ENCODE measurements at regions not wholly inside any gene's neighbourhood (a gene's known extent, or its start where the extent isn't known, plus 50 kb on each side); places are given as distances from the start of the nearest gene placed in this dataset.

DNA sequence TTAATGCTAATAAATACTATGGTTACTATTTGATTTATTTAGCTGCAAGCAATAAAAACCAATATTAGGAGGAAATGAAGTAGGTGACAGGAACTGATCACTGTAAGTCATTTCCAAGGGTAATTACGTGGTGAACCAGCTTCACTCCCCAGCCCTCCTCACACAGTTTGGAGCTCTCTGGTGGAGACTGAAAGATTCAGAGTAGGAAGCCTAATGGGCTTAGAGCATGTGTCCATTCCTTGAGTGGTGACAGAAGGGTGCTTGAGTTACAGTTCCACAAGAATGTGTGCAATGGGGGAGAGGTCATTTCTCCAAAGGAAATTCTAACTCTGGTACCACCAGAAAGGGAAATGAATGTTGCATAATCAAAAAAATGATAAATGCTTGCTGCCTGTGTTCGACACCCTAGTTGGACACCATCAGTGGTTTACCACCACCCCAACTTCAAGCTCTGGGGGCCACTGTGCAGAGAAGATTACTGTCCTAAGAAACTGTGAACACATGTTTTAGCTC lies 285.1 kb upstream of the MMADHC start:
- Histone ChIP-seq H3K27ac (no peak overlapping the region), H3K9me3 (no peaks in the 10 kb centered on the region), H3K4me1 (peaks cover 0 to 4% (median 0%) of the 10 kb centered on the region in 3 donors), H3K27me3 (no peaks in the 10 kb centered on the region), H3K36me3 (no peaks in the 10 kb centered on the region), H3K4me3 (no peak overlapping the region)
- intact Hi-C loops (cut with DNase I): no loop called here
- DNase-seq: no peak
- 77 to 81% methylated on average over 2 of the region's 2 CpGs for WGBS, 2 donors
- no peak for TF ChIP-seq POLR2A (IDR thresholded peaks at IDR 0.05)
- TF ChIP-seq, protein P1, sequence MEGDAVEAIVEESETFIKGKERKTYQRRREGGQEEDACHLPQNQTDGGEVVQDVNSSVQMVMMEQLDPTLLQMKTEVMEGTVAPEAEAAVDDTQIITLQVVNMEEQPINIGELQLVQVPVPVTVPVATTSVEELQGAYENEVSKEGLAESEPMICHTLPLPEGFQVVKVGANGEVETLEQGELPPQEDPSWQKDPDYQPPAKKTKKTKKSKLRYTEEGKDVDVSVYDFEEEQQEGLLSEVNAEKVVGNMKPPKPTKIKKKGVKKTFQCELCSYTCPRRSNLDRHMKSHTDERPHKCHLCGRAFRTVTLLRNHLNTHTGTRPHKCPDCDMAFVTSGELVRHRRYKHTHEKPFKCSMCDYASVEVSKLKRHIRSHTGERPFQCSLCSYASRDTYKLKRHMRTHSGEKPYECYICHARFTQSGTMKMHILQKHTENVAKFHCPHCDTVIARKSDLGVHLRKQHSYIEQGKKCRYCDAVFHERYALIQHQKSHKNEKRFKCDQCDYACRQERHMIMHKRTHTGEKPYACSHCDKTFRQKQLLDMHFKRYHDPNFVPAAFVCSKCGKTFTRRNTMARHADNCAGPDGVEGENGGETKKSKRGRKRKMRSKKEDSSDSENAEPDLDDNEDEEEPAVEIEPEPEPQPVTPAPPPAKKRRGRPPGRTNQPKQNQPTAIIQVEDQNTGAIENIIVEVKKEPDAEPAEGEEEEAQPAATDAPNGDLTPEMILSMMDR (IDR thresholded peaks at IDR 0.05): no peak

DNA sequence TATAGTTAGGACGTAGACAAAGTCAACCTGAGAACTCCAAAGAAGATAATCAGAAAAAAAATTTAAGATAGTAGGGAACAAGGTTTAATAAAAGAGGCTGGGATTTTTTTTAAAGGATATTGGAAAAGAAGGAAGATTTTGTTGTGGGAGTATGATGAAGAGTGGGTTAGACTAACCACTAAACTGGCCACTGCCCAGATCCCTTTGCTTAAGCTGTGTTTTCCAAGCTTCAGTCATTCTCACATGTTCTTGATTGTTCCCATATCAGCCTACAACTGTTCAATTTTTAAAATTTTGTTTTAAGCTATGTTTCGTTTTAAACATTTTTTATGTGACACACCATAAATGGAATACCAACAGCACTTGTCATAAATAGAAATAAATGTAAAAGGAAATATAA lies 284.5 kb upstream of the MMADHC start:
- TF ChIP-seq, protein P1 (IDR thresholded peaks at IDR 0.05): no peak
- TF ChIP-seq POLR2A (IDR thresholded peaks at IDR 0.05): no peak
- Histone ChIP-seq H3K9me3 (no peaks in the 10 kb centered on the region), H3K36me3 (no peaks in the 10 kb centered on the region), H3K4me1 (no peaks in the 10 kb centered on the region), H3K4me3 (no peak overlapping the region), H3K27ac (no peak overlapping the region), H3K27me3 (no peaks in the 10 kb centered on the region)
- WGBS, 2 donors: 69 to 82% methylated on average over 2 of the region's 2 CpGs
- no peak for DNase-seq
- intact Hi-C loops (cut with DNase I): no loop called here

DNA sequence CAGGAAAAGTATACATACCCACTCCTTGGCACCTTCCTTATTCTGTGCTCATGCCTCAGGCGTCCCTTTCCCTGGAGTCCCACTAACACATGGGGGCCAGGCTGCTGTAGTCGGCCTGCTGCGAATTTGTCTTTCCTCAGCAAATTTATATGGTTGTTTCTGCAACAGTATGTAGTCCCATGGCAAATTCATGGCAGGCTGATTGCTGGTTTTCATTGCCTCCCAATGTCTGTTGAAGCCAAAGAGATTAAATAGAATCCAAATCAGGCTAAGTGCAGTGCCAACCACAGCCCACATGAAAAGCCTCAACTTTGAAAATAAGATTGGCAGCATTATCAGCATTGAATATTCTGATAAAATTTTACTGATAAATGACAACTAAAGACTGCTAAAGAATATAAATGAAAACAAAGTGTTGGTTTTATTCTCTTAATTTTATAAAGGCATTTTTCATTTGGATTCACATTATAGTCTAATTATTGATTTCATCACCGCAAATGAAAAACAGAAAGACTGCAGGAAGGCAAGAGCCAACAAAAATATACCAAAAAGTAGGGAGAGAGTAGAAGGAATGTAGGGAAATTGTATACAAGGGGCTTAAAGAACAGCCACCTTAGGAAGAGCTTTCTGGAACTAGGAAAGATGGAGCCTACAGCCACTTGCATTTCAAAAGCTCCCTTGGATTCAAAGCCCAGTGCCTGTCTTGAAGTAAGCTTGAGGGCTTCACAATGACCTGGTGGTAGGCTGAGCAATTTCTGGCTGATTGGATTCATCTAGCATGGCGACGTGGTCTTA lies 283.7 kb upstream of the MMADHC start:
- TF ChIP-seq, protein P1 (IDR thresholded peaks at IDR 0.05): no peak
- no peak for TF ChIP-seq POLR2A (IDR thresholded peaks at IDR 0.05)
- H3K27ac ChIP-seq: no peak overlapping the region
- no peaks in the 10 kb centered on the region for H3K9me3 ChIP-seq
- intact Hi-C loops (cut with DNase I): no loop called here
- DNase-seq: no peak
- H3K4me1 ChIP-seq: no peaks in the 10 kb centered on the region
- no peaks in the 10 kb centered on the region for H3K27me3 ChIP-seq
- no peak overlapping the region for H3K4me3 ChIP-seq
- no peaks in the 10 kb centered on the region for H3K36me3 ChIP-seq
- WGBS, 2 donors: 81 to 92% methylated on average over 6 of the region's 6 CpGs

DNA sequence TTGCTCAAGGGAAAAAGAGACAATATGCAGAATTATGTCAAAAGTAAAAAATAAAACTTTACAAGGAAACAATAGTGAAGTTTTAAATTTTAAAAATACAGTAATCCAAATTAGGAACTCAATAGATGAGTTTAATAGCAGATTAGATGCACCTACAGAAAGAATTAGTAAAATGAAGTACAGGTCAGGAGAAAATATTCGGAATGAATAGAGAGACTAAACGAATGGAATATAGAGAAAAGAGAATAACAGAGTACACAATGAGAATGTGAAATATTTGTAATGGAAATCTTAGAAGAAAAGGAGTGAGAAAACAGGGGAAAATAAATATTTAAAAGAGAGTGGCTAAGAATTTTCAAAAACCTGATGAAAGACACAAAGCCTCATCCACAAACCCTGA lies 275.7 kb upstream of the MMADHC start:
- H3K27ac ChIP-seq: no peak overlapping the region
- TF ChIP-seq, protein P1 (IDR thresholded peaks at IDR 0.05): no peak
- no peak for TF ChIP-seq POLR2A (IDR thresholded peaks at IDR 0.05)
- H3K4me3 ChIP-seq: no peak overlapping the region
- no peak for DNase-seq
- intact Hi-C loops (cut with DNase I): no loop called here
- H3K36me3 ChIP-seq: no peaks in the 10 kb centered on the region
- peaks cover 0 to 18% (median 0%) of the 10 kb centered on the region in 3 donors for H3K4me1 ChIP-seq
- no peaks in the 10 kb centered on the region for H3K9me3 ChIP-seq
- no peaks in the 10 kb centered on the region for H3K27me3 ChIP-seq
- 73 to 79% methylated on average over 2 of the region's 2 CpGs for WGBS, 2 donors

DNA sequence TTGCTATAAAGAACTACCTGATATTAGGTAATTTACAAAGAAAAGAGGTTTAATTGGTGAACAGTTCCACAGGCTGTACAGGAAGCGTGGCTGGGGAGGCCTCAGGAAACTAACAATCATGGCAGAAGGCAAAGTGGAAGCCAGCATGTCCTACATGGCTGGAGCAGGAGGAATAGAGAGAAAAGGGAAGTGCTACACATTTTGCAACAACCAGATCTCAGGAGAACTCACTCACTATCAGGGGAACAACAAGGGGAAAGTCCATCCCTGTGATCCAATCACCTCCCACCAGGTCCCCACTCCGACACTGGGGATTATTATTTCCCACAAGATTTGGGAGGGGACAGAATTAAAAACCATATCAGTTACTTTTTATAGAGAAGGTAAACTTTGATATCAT lies 273.5 kb upstream of the MMADHC start:
- WGBS, 2 donors: 71 to 80% methylated on average over 2 of the region's 2 CpGs
- H3K9me3 ChIP-seq: no peaks in the 10 kb centered on the region
- no peak for DNase-seq
- TF ChIP-seq, protein P1 (IDR thresholded peaks at IDR 0.05): no peak
- TF ChIP-seq POLR2A (IDR thresholded peaks at IDR 0.05): no peak
- no peak overlapping the region for H3K4me3 ChIP-seq
- intact Hi-C loops (cut with DNase I): no loop called here
- H3K27me3 ChIP-seq: no peaks in the 10 kb centered on the region
- peaks cover 0 to 18% (median 0%) of the 10 kb centered on the region in 3 donors for H3K4me1 ChIP-seq
- no peak overlapping the region for H3K27ac ChIP-seq
- H3K36me3 ChIP-seq: no peaks in the 10 kb centered on the region

Data from esophagus squamous epithelium (tissue), 5 donors.